ENCODE measurements at regions not wholly inside any gene's neighbourhood (a gene's known extent, or its start where the extent isn't known, plus 50 kb on each side); places are given as distances from the start of the nearest gene placed in this dataset.

GRCh38 chr6:12230523-12230922 is 59.6 kb upstream of the EDN1 start:
- TF ChIP-seq CTCF (IDR thresholded peaks at IDR 0.05) (no peak), POLR2A (IDR thresholded peaks at IDR 0.05) (no peak)

Data from body of pancreas (tissue), 4 donors.